Prostate gland (tissue), 2 donors: ENCODE measurements at regions not wholly inside any gene's neighbourhood (a gene's known extent, or its start where the extent isn't known, plus 50 kb on each side); places are given as distances from the start of the nearest gene placed in this dataset.
"Not testable (repeated sequence)": the region's sequence is repeated elsewhere in the genome, so short reads cannot be mapped to it uniquely, and the experiment has no call there.

Experiments
- DNase-seq: peaks from one replicate; pipeline ENCODE4 v3.0.0-alpha.2; 2019; ENCODE audit warnings: low spot score
- H3K27ac ChIP-seq, 2 donors: fragments of 200-600 bp; sonication (generic); 2 replicates each; pipeline ENCODE4 v1.5.1; 2017 to 2019
- H3K27me3 ChIP-seq: fragments of 200-600 bp; sonication (generic); replicated peaks from 2 replicates; pipeline ENCODE4 v1.5.1; 2019; ENCODE audit not compliant: insufficient read depth
- H3K36me3 ChIP-seq, 2 donors: fragments of 200-600 bp; sonication (generic); 1 replicate in 1 of 2; 2 replicates in 1 of 2; pipeline versions ENCODE4 v1.5.1 to v1.8.1; 2017 to 2019
- H3K4me1 ChIP-seq: fragments of 200-600 bp; sonication (generic); replicated peaks from 2 replicates; pipeline ENCODE4 v1.5.1; 2019
- H3K4me3 ChIP-seq, 2 donors: fragments of 200-600 bp; sonication (generic); 2 replicates each; pipeline ENCODE4 v1.5.1; 2017 to 2019
- H3K9me3 ChIP-seq: fragments of 200-600 bp; sonication (generic); 2 replicates; pipeline ENCODE4 v1.5.1; 2017
- CTCF ChIP-seq, 4 experiments: fragments of 200-600 bp in 2 of 4; fragments of 450-650 bp in 2 of 4; sonication (generic) in 2 of 4; IDR thresholded peaks; 1 replicate in 3 of 4; 2 replicates in 1 of 4; pipeline ENCODE4 v1.5.1; 2016 to 2019; ENCODE audit warnings: antibody characterized with exemption in 4 of 4, mild to moderate bottlenecking in 2 of 4, moderate library complexity in 2 of 4
- POLR2A ChIP-seq: fragments of 450-650 bp; IDR thresholded peaks from one replicate; pipeline ENCODE4 v1.6.1; 2016; ENCODE audit warnings: antibody characterized with exemption, mild to moderate bottlenecking
- POLR2AphosphoS5 ChIP-seq: sonication (generic); formaldehyde crosslinking; IDR thresholded peaks from one replicate; pipeline ENCODE4 v1.6.1; 2017; ENCODE audit warnings: antibody characterized with exemption
- WGBS: methylation state at CpG from one replicate; pipeline ENCODE4 v1.1.5; 2018; 5-methylcytosine and 5-hydroxymethylcytosine counted together
- intact Hi-C: fragments of 100-400 bp; cut with DNase I; formaldehyde crosslinking; loops from one replicate; pipeline ENCODE4 v1.14.2; 2022

DNA sequence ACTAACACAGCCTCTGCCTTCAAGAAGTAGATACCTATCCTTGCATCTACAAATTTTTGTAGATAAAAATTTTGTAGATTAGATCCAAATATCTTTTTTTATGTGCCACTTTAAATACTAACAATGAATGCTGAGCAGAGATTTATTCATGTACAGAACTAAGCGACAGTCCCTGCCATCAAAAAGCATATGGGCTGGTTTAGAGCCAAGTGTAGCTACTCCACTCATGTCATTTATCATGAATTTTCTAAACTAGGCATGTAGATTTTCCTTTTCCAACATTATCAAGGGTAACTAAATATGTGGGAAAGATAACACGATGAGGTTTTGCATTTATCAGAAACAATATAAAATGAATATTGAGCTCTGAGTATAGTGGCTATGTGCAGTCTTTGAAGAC is 857.5 kb downstream of the XPNPEP1 start:
- Histone ChIP-seq H3K27me3 (no peaks in the 10 kb centered on the region), H3K36me3 (no peaks in the 10 kb centered on the region), H3K4me1 (no peaks in the 10 kb centered on the region), H3K9me3 (no peaks in the 10 kb centered on the region), H3K27ac (no peak overlapping the region), H3K4me3 (no peak overlapping the region)
- WGBS = 70% methylated on average over 2 of the region's 2 CpGs
- TF ChIP-seq POLR2A (no peak), CTCF (IDR thresholded peaks at IDR 0.05) (no peak), POLR2AphosphoS5 (no peak)
- intact Hi-C loops = no loop called here
- no peak for DNase-seq

DNA sequence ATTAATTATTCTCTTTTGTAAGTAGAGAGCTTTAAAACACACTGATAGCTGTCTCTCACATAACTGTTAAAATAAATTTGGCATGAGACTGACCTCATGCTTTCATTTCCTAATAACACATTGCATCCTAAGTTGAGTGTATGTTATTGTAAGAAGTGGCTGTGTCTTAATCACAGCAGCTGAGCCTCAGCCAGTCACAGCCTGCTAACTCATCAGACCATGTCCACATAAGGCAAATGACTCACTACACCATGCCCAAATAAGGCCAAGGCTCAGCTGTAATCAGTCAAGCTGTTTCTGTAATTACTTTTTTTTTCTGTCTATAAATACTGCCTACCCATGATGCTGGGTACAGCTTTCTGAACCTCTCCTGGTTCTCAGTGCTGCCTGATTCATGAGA is 860.9 kb downstream of the XPNPEP1 start:
- TF ChIP-seq POLR2AphosphoS5 = no peak
- no peak for TF ChIP-seq CTCF (IDR thresholded peaks at IDR 0.05)
- TF ChIP-seq POLR2A = no peak
- Histone ChIP-seq H3K27me3 (no peaks in the 10 kb centered on the region), H3K9me3 (no peaks in the 10 kb centered on the region), H3K27ac (no peak overlapping the region), H3K36me3 (no peaks in the 10 kb centered on the region), H3K4me1 (no peaks in the 10 kb centered on the region), H3K4me3 (no peak overlapping the region)
- DNase-seq = no peak
- intact Hi-C loops = no loop called here

DNA sequence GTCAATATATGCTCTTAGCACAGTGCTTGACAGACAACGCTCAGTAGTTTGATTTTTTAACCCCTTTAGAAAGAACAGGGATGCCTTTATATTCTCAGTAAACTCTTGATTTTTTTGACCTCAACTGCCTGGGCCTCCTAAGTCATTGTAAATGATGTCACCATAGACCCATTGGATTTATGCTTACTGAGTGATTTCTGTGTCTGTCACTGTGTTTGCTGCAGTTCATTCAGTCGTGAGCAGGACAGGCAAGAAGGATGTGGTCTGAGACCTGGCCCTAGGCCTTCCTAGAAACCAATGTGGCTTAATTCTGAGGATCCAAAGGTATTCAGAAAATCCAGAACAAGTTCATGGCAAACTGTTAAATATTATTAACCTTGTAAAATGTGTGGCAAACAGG is 868.1 kb downstream of the XPNPEP1 start:
- TF ChIP-seq CTCF (IDR thresholded peaks at IDR 0.05) (no peak), POLR2A (no peak), POLR2AphosphoS5 (no peak)

GRCh38 chr10:109047856-109048255 is 875.5 kb downstream of the XPNPEP1 start:
- WGBS = 94% methylated on average over 12 of the region's 12 CpGs

More for the DNA sequence above, 868.1 kb downstream of the XPNPEP1 start:
- H3K27me3 ChIP-seq = no peaks in the 10 kb centered on the region
- H3K4me3 ChIP-seq = no peak overlapping the region
- no peaks in the 10 kb centered on the region for H3K9me3 ChIP-seq
- no peak overlapping the region for H3K27ac ChIP-seq
- intact Hi-C loops = no loop called here
- DNase-seq = no peak
- 76% methylated on average over 2 of the region's 2 CpGs for WGBS
- H3K4me1 ChIP-seq = no peaks in the 10 kb centered on the region
- no peaks in the 10 kb centered on the region for H3K36me3 ChIP-seq

DNA sequence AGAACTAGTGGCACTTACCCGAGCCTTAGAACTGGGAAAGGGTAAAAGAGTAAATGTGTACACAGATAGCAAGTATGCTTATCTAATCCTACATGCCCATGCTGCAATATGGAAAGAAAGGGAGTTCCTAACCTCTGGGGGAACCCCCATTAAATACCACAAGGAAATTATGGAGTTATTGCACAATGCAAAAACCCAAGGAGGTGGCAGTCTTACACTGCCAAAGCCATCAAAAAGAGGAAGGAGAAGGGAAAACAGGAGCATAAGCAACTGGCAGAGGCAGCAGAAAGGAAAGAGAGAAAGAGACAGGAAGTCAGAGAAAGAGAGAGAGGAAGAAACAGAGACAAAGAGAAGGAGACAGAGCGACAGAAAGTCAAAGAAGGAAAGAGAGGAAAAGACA is 876.9 kb downstream of the XPNPEP1 start:
- H3K4me1 ChIP-seq, H3K36me3 ChIP-seq, DNase-seq, H3K27me3 ChIP-seq, H3K4me3 ChIP-seq, H3K9me3 ChIP-seq, H3K27ac ChIP-seq, intact Hi-C loops: not testable (repeated sequence)
- 83% methylated on average over 2 of the region's 2 CpGs for WGBS

More at GRCh38 chr10:109047856-109048255, 875.5 kb downstream of the XPNPEP1 start:
- Histone ChIP-seq H3K9me3 (no peaks in the 10 kb centered on the region), H3K36me3 (no peaks in the 10 kb centered on the region), H3K4me3 (no peak overlapping the region), H3K27me3 (no peaks in the 10 kb centered on the region), H3K27ac (no peak overlapping the region), H3K4me1 (no peaks in the 10 kb centered on the region)
- TF ChIP-seq CTCF (IDR thresholded peaks at IDR 0.05) (no peak), POLR2AphosphoS5 (no peak), POLR2A (no peak)
- no peak for DNase-seq
- intact Hi-C loops = no loop called here
